ENCODE measurements at regions not wholly inside any gene's neighbourhood (a gene's known extent, or its start where the extent isn't known, plus 50 kb on each side); places are given as distances from the start of the nearest gene placed in this dataset.

GRCh38 chr4:156228676-156229075 lies 275.0 kb upstream of the CTSO start:
- Histone ChIP-seq H3K27ac (no peak overlapping the region), H3K4me1 (no peaks in the 10 kb centered on the region), H3K9me3 (no peaks in the 10 kb centered on the region), H3K4me3 (no peak overlapping the region), H3K4me2 (no peak overlapping the region)
- ChIA-PET POLR2A (no interaction called here), CTCF (no interaction called here)
- FAIRE-seq: no peak
- 42% methylated on average over 3 of the region's 3 CpGs for WGBS (ENCODE audit: missing lambda C conversion rate)
- ATAC-seq: no peak
- no peak for DNase-seq (ENCODE audit: low read depth in 1 of 2, low spot score in 1 of 2)
- TF ChIP-seq JUN (IDR thresholded peaks at IDR 0.05) (no peak), FOSB (CRISPR knock-in tag; IDR thresholded peaks at IDR 0.05) (no peak), CBX2 (IDR thresholded peaks at IDR 0.05; ENCODE audit: borderline replicate concordance, low read depth) (no peak), ESRRA (IDR thresholded peaks at IDR 0.05; ENCODE audit: borderline replicate concordance, low read length) (no peak), TP53 (CRISPR knock-in tag; IDR thresholded peaks at IDR 0.05) (no peak), HDAC2 (IDR thresholded peaks at IDR 0.05) (no peak), ELK1 (IDR thresholded peaks at IDR 0.05; ENCODE audit: low read depth, low read length) (no peak), CHD4 (IDR thresholded peaks at IDR 0.05; ENCODE audit: borderline replicate concordance) (no peak), BCL3 (IDR thresholded peaks at IDR 0.05) (no peak)

- TF ChIP-seq RCOR1 (IDR thresholded peaks at IDR 0.05; ENCODE audit: low read depth, low read length): no peak
- peak; percentile 10 for TF ChIP-seq MAFK (IDR thresholded peaks at IDR 0.05; ENCODE audit: partially characterized antibody)
- TF ChIP-seq ZFP36 (IDR thresholded peaks at IDR 0.05; ENCODE audit: borderline replicate concordance, partially characterized antibody): no peak
- H3K4me3 ChIP-seq: no peak overlapping the region
- H3K4me1 ChIP-seq: no peaks in the 10 kb centered on the region
- CTCF ChIA-PET: no interaction called here
- no peak for FAIRE-seq
- POLR2A ChIA-PET: no interaction called here
- no peak for DNase-seq (ENCODE audit: low read depth in 1 of 2, low spot score in 1 of 2)
- H3K4me2 ChIP-seq: no peak overlapping the region
- no peak for ATAC-seq
- H3K27ac ChIP-seq: no peak overlapping the region
- no peaks in the 10 kb centered on the region for H3K9me3 ChIP-seq
Observed at GRCh38 chr4:156227321-156227720, 273.7 kb upstream of the CTSO start.

GRCh38 chr4:156223985-156224384 lies 270.3 kb upstream of the CTSO start:
- no peak for ATAC-seq
- no peak for TF ChIP-seq MAZ (IDR thresholded peaks at IDR 0.05; ENCODE audit: borderline replicate concordance, low read depth, low read length)
- no peak for TF ChIP-seq NPAS2 (CRISPR knock-in tag; IDR thresholded peaks at IDR 0.05; ENCODE audit: borderline replicate concordance)
- no peak for TF ChIP-seq BHLHE40 (IDR thresholded peaks at IDR 0.05; ENCODE audit: low read depth, low read length)
- TF ChIP-seq KDM5A (IDR thresholded peaks at IDR 0.05): no peak
- TF ChIP-seq RCOR1 (IDR thresholded peaks at IDR 0.05; ENCODE audit: low read depth, low read length): no peak
- TF ChIP-seq EHMT2 (IDR thresholded peaks at IDR 0.05; ENCODE audit: low read depth): no peak
- no peak for TF ChIP-seq POLR2AphosphoS2 (conservative IDR thresholded peaks at IDR 0.05; ENCODE audit: low read length)
- TF ChIP-seq CBX2 (IDR thresholded peaks at IDR 0.05; ENCODE audit: borderline replicate concordance, low read depth): no peak
- no peak for TF ChIP-seq MAX (IDR thresholded peaks at IDR 0.05)
- no peak for TF ChIP-seq HOXB13 (CRISPR knock-in tag; IDR thresholded peaks at IDR 0.05; ENCODE audit: low read depth)
- no peak for TF ChIP-seq NFE2L2 (conservative IDR thresholded peaks at IDR 0.05; ENCODE audit: low read length)
- no peak for TF ChIP-seq RFX5 (IDR thresholded peaks at IDR 0.05)
- TF ChIP-seq SMC3 (IDR thresholded peaks at IDR 0.05): no peak
- no peak for TF ChIP-seq HOXB5 (CRISPR knock-in tag; IDR thresholded peaks at IDR 0.05)
- Histone ChIP-seq H3K9me3 (no peaks in the 10 kb centered on the region), H3K4me2 (no peak overlapping the region), H3K27ac (no peak overlapping the region), H3K4me3 (no peak overlapping the region), H3K4me1 (no peaks in the 10 kb centered on the region)
- WGBS (ENCODE audit: missing lambda C conversion rate): 33% methylated on average over 2 of the region's 2 CpGs
- ChIA-PET CTCF (no interaction called here), POLR2A (no interaction called here)
- no peak for DNase-seq (ENCODE audit: low read depth in 1 of 2, low spot score in 1 of 2)
- no peak for FAIRE-seq

All from A549 (cell line).